ENCODE measurements at regions not wholly inside any gene's neighbourhood (a gene's known extent, or its start where the extent isn't known, plus 50 kb on each side); places are given as distances from the start of the nearest gene placed in this dataset.

- DNase-seq (ENCODE audit: low read depth in 2 of 2): no peak
These were observed 648.3 kb upstream of the PKDCC start for GRCh38 chr2:41399437-41400087.

GRCh38 chr2:41400088-41400665 lies 647.6 kb upstream of the PKDCC start:
- DNase-seq (ENCODE audit: low read depth in 2 of 2): no peak

- DNase-seq (ENCODE audit: low read depth in 2 of 2): no peak
These were observed 642.4 kb upstream of the PKDCC start for GRCh38 chr2:41405441-41405840.

GRCh38 chr2:41409328-41409727 lies 638.5 kb upstream of the PKDCC start:
- DNase-seq (ENCODE audit: low read depth in 2 of 2): no peak

- DNase-seq (ENCODE audit: low read depth in 2 of 2): no peak
These were observed 637.8 kb upstream of the PKDCC start for GRCh38 chr2:41410011-41410410.

- DNase-seq (ENCODE audit: low read depth in 2 of 2): no peak
These were observed 633.9 kb upstream of the PKDCC start for GRCh38 chr2:41413813-41414485.

- no peak for DNase-seq (ENCODE audit: low read depth in 2 of 2)
These were observed 633.2 kb upstream of the PKDCC start for GRCh38 chr2:41414486-41415230.

GRCh38 chr2:41417511-41417910 lies 630.3 kb upstream of the PKDCC start:
- DNase-seq (ENCODE audit: low read depth in 2 of 2): no peak

- no peak for DNase-seq (ENCODE audit: low read depth in 2 of 2)
These were observed 627.6 kb upstream of the PKDCC start for GRCh38 chr2:41420219-41420618.

- no peak for DNase-seq (ENCODE audit: low read depth in 2 of 2)
These were observed 626.9 kb upstream of the PKDCC start for GRCh38 chr2:41420872-41421271.

- DNase-seq (ENCODE audit: low read depth in 2 of 2): no peak
These were observed 616.1 kb upstream of the PKDCC start for GRCh38 chr2:41431756-41432155.

- no peak for DNase-seq (ENCODE audit: low read depth in 2 of 2)
These were observed 615.4 kb upstream of the PKDCC start for GRCh38 chr2:41432459-41432858.

- no peak for DNase-seq (ENCODE audit: low read depth in 2 of 2)
These were observed 612.8 kb upstream of the PKDCC start for GRCh38 chr2:41434991-41435390.

- DNase-seq (ENCODE audit: low read depth in 2 of 2): no peak
These were observed 605.9 kb upstream of the PKDCC start for GRCh38 chr2:41441958-41442357.

GRCh38 chr2:41445865-41446264 lies 602.0 kb upstream of the PKDCC start:
- no peak for DNase-seq (ENCODE audit: low read depth in 2 of 2)

- DNase-seq (ENCODE audit: low read depth in 2 of 2): no peak
These were observed 601.6 kb upstream of the PKDCC start for GRCh38 chr2:41446266-41446665.

- DNase-seq (ENCODE audit: low read depth in 2 of 2): no peak
These were observed 599.6 kb upstream of the PKDCC start for GRCh38 chr2:41448221-41448620.

- DNase-seq (ENCODE audit: low read depth in 2 of 2): no peak
These were observed 590.8 kb upstream of the PKDCC start for GRCh38 chr2:41457026-41457425.

GRCh38 chr2:41460661-41461060 lies 587.2 kb upstream of the PKDCC start:
- DNase-seq (ENCODE audit: low read depth in 2 of 2): no peak

- no peak for DNase-seq (ENCODE audit: low read depth in 2 of 2)
These were observed 583.4 kb upstream of the PKDCC start for GRCh38 chr2:41464395-41464794.

- DNase-seq (ENCODE audit: low read depth in 2 of 2): no peak
These were observed 571.9 kb upstream of the PKDCC start for GRCh38 chr2:41475959-41476358.

GRCh38 chr2:41482659-41483058 lies 565.2 kb upstream of the PKDCC start:
- DNase-seq (ENCODE audit: low read depth in 2 of 2): no peak

- DNase-seq (ENCODE audit: low read depth in 2 of 2): no peak
These were observed 564.6 kb upstream of the PKDCC start for GRCh38 chr2:41483226-41483625.
